Stimulated activated CD8-positive, alpha-beta memory T cell treated with anti-CD3 and anti-CD28 coated beads, Interleukin-4, amount 100 ng/mL, for 48 hours (primary cell): ENCODE measurements at regions not wholly inside any gene's neighbourhood (a gene's known extent, or its start where the extent isn't known, plus 50 kb on each side); places are given as distances from the start of the nearest gene placed in this dataset.
A peak's percentile ranks its signal among the peaks of the same experiment; 100 is the strongest.

Experiments
- DNase-seq: peaks from one replicate; pipeline ENCODE4 v3.0.0-alpha.2; 2020

DNA sequence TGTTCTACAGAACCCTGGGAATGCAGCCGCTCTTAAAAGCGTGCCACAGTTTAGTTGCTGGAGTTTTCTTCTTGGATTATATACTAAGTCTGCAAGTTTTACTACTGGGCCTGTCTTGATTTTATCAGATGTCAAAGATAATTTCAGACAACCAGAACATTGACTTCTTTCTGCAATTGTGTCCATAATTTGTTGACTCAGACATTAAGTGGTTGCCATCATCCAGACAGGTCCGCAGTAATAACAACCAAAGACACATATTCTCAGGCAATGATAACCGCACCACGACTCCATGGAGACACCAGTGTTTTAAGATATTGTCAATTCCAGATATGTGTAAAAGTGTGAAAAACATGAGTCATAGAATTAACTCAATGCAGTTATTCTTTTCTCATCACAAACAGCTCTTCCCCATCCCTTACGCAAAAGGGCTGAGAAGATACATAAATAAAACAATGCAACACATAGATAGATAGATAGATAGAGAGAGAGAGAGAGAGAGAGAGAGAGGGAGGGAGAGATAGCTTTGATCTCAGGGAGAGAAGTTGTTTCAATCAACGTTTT lies 90.4 kb upstream of the FMN2 start:
- no peak for DNase-seq

DNA sequence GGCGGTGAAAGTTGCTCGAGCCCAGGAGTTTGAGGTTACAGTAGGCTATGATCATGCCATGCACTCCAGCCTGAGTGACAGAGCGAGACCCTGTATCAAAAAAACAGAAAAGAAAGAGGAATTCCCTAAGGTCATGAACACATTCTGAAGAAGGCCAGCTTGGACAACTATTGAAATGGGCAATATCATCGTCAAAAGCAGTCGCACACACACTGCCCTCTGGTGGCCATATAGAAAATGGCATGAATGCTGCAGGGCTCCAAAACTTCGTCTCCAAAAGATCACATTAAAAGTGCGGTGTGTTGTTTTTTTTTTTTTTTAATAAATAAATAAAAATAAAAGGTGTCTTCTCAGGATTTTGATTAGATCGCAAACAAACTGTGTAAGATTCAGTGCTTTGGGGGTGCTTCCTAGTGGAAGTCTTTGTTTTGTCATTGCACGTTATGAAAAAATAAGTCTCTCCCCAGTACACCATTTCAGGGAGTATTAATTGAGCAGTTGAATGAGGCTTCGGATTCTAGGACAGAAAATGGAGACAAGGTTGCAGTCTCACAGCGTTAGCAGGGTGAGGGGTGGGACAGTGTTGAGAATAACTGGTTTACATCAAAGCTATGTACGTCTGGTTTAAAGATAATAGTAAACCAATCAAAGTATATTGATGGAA lies 87.5 kb upstream of the FMN2 start:
- peak; percentile 44 for DNase-seq

DNA sequence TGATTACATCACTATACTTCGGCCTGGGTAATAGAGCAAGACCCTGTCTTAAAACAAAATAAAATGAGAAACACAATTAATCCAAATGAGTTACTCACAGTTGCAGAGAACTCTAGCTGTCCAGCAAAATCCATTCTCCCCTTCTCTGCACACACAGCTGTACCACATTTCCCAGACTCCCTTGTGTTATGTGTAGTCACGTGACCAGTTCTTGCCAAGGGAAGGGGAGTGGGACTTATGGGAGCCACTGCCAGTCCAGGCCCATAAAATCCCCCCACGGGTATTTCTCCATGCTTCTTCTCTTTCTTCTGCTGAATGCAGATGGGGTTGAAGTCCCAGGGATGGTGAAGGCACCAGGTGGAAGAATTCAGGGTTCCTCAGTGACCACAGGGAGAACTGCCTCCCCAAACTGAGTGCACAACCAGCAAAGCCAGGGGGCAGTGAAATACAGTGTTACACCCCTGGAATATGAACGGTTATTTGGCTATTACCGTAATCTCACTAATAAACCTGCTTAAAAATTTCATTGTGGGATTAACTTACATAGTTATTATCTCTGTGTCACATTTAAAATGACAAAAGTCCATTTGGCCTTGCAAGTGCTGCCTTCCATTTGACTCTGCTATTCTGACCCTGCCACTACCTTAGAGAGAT lies 85.6 kb upstream of the FMN2 start:
- no peak for DNase-seq

DNA sequence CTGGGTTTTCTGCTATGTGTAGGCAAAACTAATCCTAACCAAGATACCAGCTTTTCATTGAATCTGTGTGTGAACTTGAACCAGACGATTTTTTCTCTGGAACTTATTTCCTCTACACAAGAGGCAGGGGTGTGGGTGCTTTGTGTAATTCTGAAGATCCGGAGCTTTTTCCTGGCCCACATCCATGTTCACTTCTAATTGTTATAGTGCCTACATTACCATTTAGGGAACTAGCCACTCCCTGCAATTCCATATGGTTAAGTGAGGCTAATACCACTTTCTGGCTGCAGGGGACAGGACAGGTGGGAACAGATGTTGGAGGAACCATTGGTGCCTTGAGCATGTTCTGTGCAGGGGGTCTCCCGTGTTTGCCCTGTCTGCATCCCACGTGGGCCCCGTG lies 83.4 kb upstream of the FMN2 start:
- no peak for DNase-seq

DNA sequence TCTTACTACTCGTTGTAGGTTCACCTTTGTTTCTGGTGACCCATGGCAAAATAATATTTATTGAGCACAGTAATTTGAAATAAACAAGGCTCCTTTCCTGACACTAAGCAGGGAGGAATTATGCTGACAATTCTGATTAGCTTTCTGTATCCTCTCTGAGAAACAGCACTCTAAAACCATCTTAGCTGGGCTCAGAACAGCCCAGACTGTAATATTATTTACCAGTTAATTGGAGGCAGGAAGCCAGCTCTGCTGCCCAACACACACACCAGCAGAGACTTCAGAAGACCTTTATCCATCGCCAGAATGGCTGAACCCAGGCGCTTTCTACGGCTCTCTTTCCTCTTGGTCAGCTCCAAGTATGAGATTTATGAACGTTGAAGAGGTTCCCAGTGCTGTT lies 77.6 kb upstream of the FMN2 start:
- no peak for DNase-seq

DNA sequence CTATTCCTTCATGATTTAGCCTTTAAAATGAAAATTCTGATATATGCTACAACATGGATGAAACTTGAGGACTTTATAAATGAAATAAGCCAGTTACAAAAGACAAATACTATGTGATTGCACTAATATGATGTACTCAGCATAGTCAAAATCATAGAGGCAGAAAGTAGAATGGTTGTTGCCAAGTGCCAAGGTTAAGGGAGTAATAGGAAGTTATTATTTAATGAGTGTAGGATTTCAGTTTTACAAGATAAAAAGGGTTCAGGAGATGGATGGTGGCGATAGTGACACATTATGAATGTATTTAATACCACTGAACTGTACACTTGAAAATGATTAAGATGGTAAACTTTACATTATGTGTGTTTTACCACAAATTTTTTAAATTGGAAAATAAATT lies 73.1 kb upstream of the FMN2 start:
- DNase-seq: no peak

DNA sequence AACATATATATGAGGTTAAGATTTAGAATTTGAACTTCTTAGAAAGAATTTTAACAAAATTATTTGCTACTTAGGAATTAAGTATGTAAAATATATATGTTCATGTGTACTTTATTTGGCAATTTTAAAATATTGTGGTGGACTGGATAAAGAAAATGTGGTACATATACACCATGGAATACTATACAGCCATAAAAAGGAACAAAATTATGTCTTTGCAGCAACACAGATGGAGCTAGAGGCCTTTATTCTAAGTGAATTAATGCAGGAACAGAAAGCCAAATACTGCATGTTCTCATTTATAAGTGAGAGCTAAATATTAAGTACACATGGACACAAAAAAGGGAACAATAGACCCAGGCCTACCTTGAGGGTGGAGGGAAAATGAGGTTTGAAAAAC lies 72.2 kb upstream of the FMN2 start:
- DNase-seq: no peak

DNA sequence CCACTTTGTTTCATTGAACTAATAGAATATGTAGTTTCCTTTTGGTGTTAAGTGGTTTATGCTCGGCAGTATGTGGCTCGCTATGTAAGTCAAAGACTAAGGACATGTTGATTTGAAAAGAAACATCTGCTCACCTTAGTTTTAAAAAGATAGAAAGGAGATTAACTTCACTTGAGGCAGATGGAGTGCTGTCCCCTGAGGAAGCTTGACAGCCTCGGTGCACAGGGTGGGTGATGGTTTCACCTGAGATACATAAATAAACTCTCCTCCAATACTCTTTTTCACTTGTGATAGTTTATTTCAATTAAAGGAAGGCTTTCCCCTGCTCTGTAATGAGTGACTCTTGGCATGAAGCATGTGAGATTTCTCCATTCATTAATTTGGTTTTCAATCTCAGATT lies 70.8 kb upstream of the FMN2 start:
- no peak for DNase-seq

DNA sequence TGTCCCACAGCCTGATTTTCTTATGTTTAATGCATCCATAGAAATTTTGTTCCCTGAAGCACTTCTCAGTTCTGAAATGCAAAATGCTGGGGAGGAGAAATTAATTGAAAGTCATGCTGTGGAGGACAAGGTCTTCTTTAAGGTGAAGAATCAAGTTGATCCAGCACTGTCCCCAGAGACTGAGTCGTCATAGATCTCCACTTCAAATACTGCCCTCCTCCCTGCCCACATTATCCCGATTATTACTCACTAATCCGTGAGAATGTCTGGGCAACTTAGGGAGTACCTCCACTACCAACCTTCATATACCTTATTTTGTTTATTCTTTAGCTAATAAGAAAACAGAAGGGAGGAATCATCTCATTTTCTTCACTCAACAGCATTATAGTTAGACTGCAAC lies 70.0 kb upstream of the FMN2 start:
- no peak for DNase-seq

DNA sequence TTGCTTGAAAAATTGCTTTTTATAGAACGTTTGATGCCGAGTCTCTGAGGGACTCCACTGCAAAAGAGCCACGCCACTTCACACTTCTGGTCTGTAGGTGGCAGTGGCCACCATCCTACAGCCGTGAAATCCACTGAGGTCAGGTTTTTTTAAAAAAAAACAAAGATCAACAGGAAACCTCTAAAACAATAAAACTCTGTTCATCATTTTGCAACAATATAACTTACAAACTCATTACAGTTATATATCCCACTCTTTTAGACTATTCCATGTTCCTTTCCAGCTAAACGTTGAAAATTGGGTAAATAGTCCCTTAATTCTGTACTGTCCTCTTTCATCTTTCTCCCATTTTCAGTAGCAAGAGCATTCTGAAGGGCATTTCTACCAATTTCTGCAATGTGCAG lies 64.6 kb upstream of the FMN2 start:
- no peak for DNase-seq

DNA sequence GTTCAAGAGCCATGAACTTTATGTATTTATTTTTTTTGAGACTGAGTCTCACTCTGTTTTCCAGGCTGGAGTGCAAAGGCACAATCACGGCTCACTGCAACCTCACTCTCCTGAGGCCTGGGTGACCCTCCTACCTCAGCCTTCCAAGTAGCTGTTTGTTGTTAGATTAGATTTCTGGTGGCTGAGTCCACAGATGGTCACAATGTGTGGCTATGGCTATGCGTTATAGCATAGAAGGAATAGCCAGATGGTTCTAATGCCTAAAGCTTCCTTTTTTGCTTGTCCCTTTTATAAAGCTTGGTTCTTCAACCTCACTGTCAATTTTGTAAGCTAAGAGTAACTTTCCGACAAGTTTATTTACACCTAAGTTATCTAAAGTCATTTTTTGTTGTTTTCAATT lies 62.3 kb upstream of the FMN2 start:
- DNase-seq: no peak

DNA sequence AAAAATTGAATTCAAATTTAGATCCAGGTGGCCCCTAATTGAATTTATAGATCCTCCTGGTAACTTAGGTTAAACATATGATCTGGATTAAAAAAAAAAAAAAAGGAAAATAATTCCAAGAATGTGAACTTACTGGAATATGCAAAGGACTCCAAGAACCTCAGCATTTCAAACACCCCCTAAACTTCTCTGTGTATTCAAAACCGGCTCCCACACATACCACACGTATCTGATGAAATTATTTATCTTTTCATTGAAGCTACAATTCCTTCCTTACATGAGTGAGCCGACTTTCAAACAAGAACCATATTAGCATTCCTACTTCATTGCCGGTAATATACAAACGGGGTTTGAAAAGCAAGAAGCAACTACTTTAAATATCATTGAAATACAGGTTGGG lies 61.4 kb upstream of the FMN2 start:
- no peak for DNase-seq

DNA sequence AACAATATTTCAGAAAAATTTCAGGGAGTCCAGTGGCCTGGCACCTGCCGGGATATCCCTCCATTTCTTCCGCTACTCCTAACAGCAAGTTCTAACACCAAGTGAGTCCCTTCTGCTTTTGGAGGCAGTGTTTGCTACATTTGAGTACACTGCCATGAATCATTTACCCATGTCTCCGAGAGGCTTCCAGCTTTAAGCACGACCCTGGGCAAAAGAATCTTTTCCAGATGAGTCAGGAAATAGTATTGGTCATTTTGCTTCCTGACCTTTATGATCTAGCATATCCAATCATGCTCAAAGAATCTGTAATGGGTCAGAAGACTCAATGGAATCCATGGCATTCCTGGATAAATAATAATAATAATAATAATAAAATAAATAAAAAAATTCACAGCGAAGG lies 60.7 kb upstream of the FMN2 start:
- DNase-seq: no peak

DNA sequence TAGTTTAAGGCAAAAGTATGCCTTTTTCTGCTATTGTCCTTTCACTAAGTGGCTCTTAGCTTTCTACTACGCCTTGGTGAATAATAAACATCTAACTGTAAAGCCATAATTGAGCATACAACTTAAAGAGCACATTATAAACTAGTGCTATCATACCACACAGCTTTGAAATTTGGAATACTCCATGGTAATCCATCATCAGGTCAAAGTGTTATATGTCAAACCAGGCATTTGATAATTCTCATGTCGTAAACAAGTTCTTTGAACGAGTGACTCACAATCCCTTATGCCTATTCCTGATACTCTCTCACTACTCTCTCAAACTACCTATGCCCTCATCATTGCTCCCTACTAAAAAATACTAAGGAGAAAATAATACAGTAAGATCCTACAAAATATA lies 60.3 kb upstream of the FMN2 start:
- no peak for DNase-seq

DNA sequence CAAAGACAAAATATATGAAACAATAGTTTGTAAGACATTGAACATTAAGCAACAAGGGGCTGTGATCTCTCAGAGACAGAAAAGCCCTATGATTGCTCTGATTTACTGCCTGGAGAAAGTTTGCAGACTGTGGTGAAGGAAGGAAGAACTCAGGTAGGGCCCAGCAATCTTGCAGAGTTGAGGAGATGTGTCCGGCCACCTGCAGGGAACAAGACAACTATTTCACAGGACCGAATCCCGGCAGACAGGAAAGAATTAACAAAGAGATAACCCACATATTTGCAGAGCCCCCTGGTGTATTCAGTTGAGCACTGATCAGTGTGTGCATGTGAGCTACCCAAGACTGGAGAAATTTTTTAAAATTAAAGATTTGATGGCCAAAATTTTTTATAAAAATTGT lies 58.3 kb upstream of the FMN2 start:
- no peak for DNase-seq

DNA sequence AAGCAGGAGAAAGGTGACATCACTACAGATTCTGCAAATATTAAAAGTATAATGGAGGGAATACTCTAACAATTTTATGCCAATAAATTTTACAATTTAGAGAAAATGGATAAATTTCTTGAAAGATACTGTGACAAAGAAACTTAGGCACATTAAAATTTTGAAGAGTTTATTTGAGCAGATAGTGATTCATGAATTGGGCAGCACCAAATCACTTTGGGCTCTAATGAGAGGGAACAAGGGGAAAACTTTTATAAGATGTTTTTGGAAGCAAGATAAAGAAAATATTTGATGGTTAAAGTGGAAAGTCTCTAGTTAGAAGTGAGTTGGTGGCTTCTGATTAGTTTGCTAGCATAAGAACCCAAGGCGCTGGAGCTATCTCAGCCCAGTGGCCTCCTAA lies 55.2 kb upstream of the FMN2 start:
- no peak for DNase-seq
